GM12891 (cell line): ENCODE measurements at regions not wholly inside any gene's neighbourhood (a gene's known extent, or its start where the extent isn't known, plus 50 kb on each side); places are given as distances from the start of the nearest gene placed in this dataset.

ENCODE experiments used
- POLR2A ChIP-seq: IDR thresholded peaks from 2 replicates; pipeline ENCODE4 v1.6.1; 2011; ENCODE audit warnings: low read depth, low read length, control low read depth
- POLR2AphosphoS5 ChIP-seq: IDR thresholded peaks from 2 replicates; pipeline ENCODE4 v1.6.1; 2011; ENCODE audit warnings: low read depth, low read length, control low read depth
- POU2F2 ChIP-seq: IDR thresholded peaks from 2 replicates; pipeline ENCODE4 v1.6.1; 2011; ENCODE audit warnings: low read depth, mild to moderate bottlenecking, control low read depth, low read length, moderate library complexity
- TAF1 ChIP-seq: IDR thresholded peaks from 2 replicates; pipeline ENCODE4 v1.6.1; 2011; ENCODE audit warnings: low read depth, low read length, control low read depth

DNA sequence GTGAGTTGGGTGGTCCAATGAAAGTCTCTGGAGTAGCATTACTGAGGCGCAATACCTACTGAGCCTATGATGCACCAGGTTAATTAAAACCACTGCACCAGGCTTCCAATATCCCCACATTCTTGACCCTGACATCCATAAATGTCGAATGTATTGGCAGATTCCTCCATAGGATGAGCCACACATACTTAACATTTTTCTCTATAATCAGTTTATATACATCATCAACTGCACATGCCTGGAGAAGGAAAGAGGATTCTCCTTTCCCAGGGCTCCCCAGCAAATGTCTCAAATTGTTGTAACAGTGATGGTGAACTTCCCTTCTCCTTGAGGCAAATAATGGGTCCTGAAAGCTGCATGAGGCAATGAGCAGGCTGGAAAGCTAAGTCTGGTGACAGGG lies 82.3 kb upstream of the LPP start:
- TF ChIP-seq POLR2A (no peak), POU2F2 (no peak), TAF1 (no peak), POLR2AphosphoS5 (no peak)
